Panc1 (cell line): ENCODE measurements at regions not wholly inside any gene's neighbourhood (a gene's known extent, or its start where the extent isn't known, plus 50 kb on each side); places are given as distances from the start of the nearest gene placed in this dataset.

Experiments used
- ATAC-seq: fragments of 200-7000 bp; cut with Tn5 transposase; 2 replicates; pipeline ENCODE4 v1.9.1; 2020; ENCODE audit warnings: mild to moderate bottlenecking, moderate library complexity
- BruUV-seq: library from RNA; stranded (reverse); fragments of 400-500 nt; replicated peaks from 2 replicates; lab custom pipeline; 2021; lab: Mats Ljungman, UMichigan
- CTCF ChIA-PET: fragments of 300-600 bp; sonication (Branson Sonifier 250); formaldehyde crosslinking; loops from one replicate; lab custom pipeline; 2022; ENCODE audit warnings: antibody characterized with exemption; lab: Charles Lee
- POLR2A ChIA-PET: fragments of 300-600 bp; sonication (Branson Sonifier 250); formaldehyde crosslinking; loops from one replicate; lab custom pipeline; 2022; ENCODE audit warnings: antibody characterized with exemption; lab: Charles Lee
- DNase-seq: peaks from one replicate; pipeline ENCODE4 v3.0.0-alpha.2; 2010; ENCODE audit warnings: low read depth, low spot score
- H3K27ac ChIP-seq: 2 replicates; pipeline ENCODE4 v1.5.1; 2011; ENCODE audit warnings: mild to moderate bottlenecking, low read length, inconsistent platforms
- H3K27me3 ChIP-seq: fragments of 200-500 bp; sonication (Bioruptor generic); 2 replicates; pipeline ENCODE4 v1.6.0; 2014; ENCODE audit warnings: low read length, inconsistent platforms; ENCODE audit not compliant: control insufficient read depth, insufficient read depth
- H3K36me3 ChIP-seq: fragments of 200-500 bp; sonication (Bioruptor generic); 2 replicates; pipeline ENCODE4 v1.5.1; 2014; ENCODE audit warnings: inconsistent platforms, mild to moderate bottlenecking, low read length, moderate library complexity; ENCODE audit not compliant: control insufficient read depth, insufficient read depth
- H3K4me1 ChIP-seq: 2 replicates; pipeline ENCODE4 v1.5.1; 2011; ENCODE audit warnings: inconsistent platforms, mild to moderate bottlenecking, low read length, moderate library complexity; ENCODE audit not compliant: control insufficient read depth, insufficient read depth
- H3K4me3 ChIP-seq, 2 experiments: 2 replicates each; pipeline ENCODE4 v1.5.1; 2011 to 2012; ENCODE audit warnings: low read depth in 2 of 2, low read length in 2 of 2, mild to moderate bottlenecking in 2 of 2, inconsistent platforms in 1 of 2, moderate library complexity in 1 of 2
- H3K9me3 ChIP-seq: fragments of 200-500 bp; sonication (Bioruptor generic); 2 replicates; pipeline ENCODE4 v1.5.1; 2014; ENCODE audit warnings: low read depth, mild to moderate bottlenecking, inconsistent platforms, low read length, moderate library complexity; ENCODE audit not compliant: control insufficient read depth, insufficient read depth
- CTCF ChIP-seq: fragments of 450-650 bp; IDR thresholded peaks from 2 replicates; pipeline ENCODE4 v1.5.1; 2017; ENCODE audit warnings: mild to moderate bottlenecking
- POLR2AphosphoS5 ChIP-seq: IDR thresholded peaks from 2 replicates; pipeline ENCODE4 v1.6.1; 2012; ENCODE audit warnings: mild to moderate bottlenecking, low read depth, low read length, moderate library complexity
- REST ChIP-seq, 2 experiments: IDR thresholded peaks; 2 replicates each; pipeline ENCODE4 v1.6.1; 2011 to 2012; ENCODE audit warnings: low read depth in 2 of 2, control low read depth in 1 of 2, low read length in 1 of 2, mild to moderate bottlenecking in 1 of 2, moderate library complexity in 1 of 2; ENCODE audit not compliant: insufficient read depth in 1 of 2
- SIN3A ChIP-seq: IDR thresholded peaks from 2 replicates; pipeline ENCODE4 v1.6.1; 2012; ENCODE audit warnings: low read depth, mild to moderate bottlenecking, low read length, moderate library complexity, borderline replicate concordance; ENCODE audit not compliant: insufficient read depth
- TCF7L2 ChIP-seq: IDR thresholded peaks from 2 replicates; pipeline ENCODE4 v1.6.1; 2011; ENCODE audit warnings: mild to moderate bottlenecking, low read depth, low read length, inconsistent platforms
- in situ Hi-C: cut with HindIII; loops from 2 replicates; pipeline ENCODE4 v1.10.0; 2016; ENCODE audit warnings: low sequenced_read_pairs, low pct_unique_long_range_greater_than_20kb
- intact Hi-C: fragments of 100-400 bp; cut with micrococcal nuclease; formaldehyde crosslinking; loops from one replicate; pipeline ENCODE4 v1.10.0; 2022; ENCODE audit not compliant: unreplicated experiment

GRCh38 chr13:89701913-89702312 lies 1645.6 kb upstream of the MIR17HG start:
- no peak overlapping the region for H3K4me3 ChIP-seq
- no peak for DNase-seq
- BruUV-seq = no TSS peak
- no peak overlapping the region for H3K27ac ChIP-seq
- CTCF ChIA-PET = interaction anchor here (0.6 kb wide), 1 partner anchor 1349 kb away, joined by 6 read pairs; no protein-coding TSS in a partner anchor
- no peaks in the 10 kb centered on the region for H3K9me3 ChIP-seq
- no peaks in the 10 kb centered on the region for H3K36me3 ChIP-seq
- intact Hi-C loops (no loop called here), in situ Hi-C loops (no loop called here)
- TF ChIP-seq TCF7L2 (no peak), POLR2AphosphoS5 (no peak), SIN3A (no peak), CTCF (no peak), REST (IDR thresholded peaks at IDR 0.05; ENCODE audit: insufficient read depth in 1 of 2, low read depth in 2 of 2, low read length in 1 of 2) (no peak)
- H3K4me1 ChIP-seq = no peaks in the 10 kb centered on the region
- no peaks in the 10 kb centered on the region for H3K27me3 ChIP-seq
- POLR2A ChIA-PET = no interaction called here
- no peak for ATAC-seq

GRCh38 chr13:89704040-89704439 lies 1643.4 kb upstream of the MIR17HG start:
- CTCF ChIA-PET = no interaction called here

More at GRCh38 chr13:89704040-89704439, 1643.4 kb upstream of the MIR17HG start:
- H3K4me1 ChIP-seq = no peaks in the 10 kb centered on the region
- H3K4me3 ChIP-seq = no peak overlapping the region
- DNase-seq (no peak), ATAC-seq (no peak)
- no TSS peak for BruUV-seq
- TF ChIP-seq CTCF (no peak), SIN3A (no peak), TCF7L2 (no peak), REST (IDR thresholded peaks at IDR 0.05; ENCODE audit: insufficient read depth in 1 of 2, low read depth in 2 of 2, low read length in 1 of 2) (no peak), POLR2AphosphoS5 (no peak)
- intact Hi-C loops (no loop called here), in situ Hi-C loops (no loop called here)
- POLR2A ChIA-PET = no interaction called here
- H3K36me3 ChIP-seq = no peaks in the 10 kb centered on the region
- no peaks in the 10 kb centered on the region for H3K27me3 ChIP-seq
- no peaks in the 10 kb centered on the region for H3K9me3 ChIP-seq
- no peak overlapping the region for H3K27ac ChIP-seq
